Mesenchymal stem cell (in vitro differentiated cells and primary cell): ENCODE measurements at regions not wholly inside any gene's neighbourhood (a gene's known extent, or its start where the extent isn't known, plus 50 kb on each side); places are given as distances from the start of the nearest gene placed in this dataset.
"Not testable (repeated sequence)": the region's sequence is repeated elsewhere in the genome, so short reads cannot be mapped to it uniquely, and the experiment has no call there.

Experiments used
- DNase-seq: peaks from one replicate; pipeline ENCODE4 v3.0.0-alpha.2; 2013
- H2AFZ ChIP-seq: one replicate; pipeline ENCODE4 v1.6.1; 2013; ENCODE audit warnings: low read depth, mild to moderate bottlenecking, control low read depth, inconsistent platforms, low read length, moderate library complexity
- H2AK5ac ChIP-seq: 2 replicates; pipeline ENCODE4 v1.6.1; 2013; ENCODE audit warnings: low read length, moderate library complexity, mild to moderate bottlenecking, inconsistent platforms; ENCODE audit not compliant: severe bottlenecking
- H2BK120ac ChIP-seq: one replicate; pipeline ENCODE4 v1.6.1; 2013; ENCODE audit warnings: low read depth, mild to moderate bottlenecking, inconsistent platforms, low read length, moderate library complexity
- H2BK12ac ChIP-seq, 2 experiments: one replicate each; pipeline ENCODE4 v1.6.1; 2013; ENCODE audit warnings: inconsistent platforms in 2 of 2, low read length in 2 of 2, mild to moderate bottlenecking in 2 of 2, moderate library complexity in 2 of 2, control low read depth in 1 of 2
- H2BK15ac ChIP-seq: one replicate; pipeline ENCODE4 v1.6.1; 2013; ENCODE audit warnings: mild to moderate bottlenecking, low read depth, inconsistent platforms; ENCODE audit not compliant: poor library complexity, severe bottlenecking
- H2BK5ac ChIP-seq: 2 replicates; pipeline ENCODE4 v1.6.1; 2013; ENCODE audit warnings: low read depth, mild to moderate bottlenecking, low read length, control low read depth, inconsistent platforms; ENCODE audit not compliant: poor library complexity, severe bottlenecking
- H3K14ac ChIP-seq, 2 experiments: one replicate each; pipeline ENCODE4 v1.6.1; 2013; ENCODE audit warnings: inconsistent platforms in 2 of 2, low read length in 2 of 2, control low read depth in 1 of 2, mild to moderate bottlenecking in 1 of 2, moderate library complexity in 1 of 2
- H3K18ac ChIP-seq, 2 experiments: one replicate each; pipeline ENCODE4 v1.6.1; 2013; ENCODE audit warnings: inconsistent platforms in 2 of 2, low read length in 2 of 2, control low read depth in 1 of 2, low read depth in 1 of 2, mild to moderate bottlenecking in 1 of 2
- H3K23ac ChIP-seq, 2 experiments: one replicate each; pipeline ENCODE4 v1.6.1; 2013; ENCODE audit warnings: inconsistent platforms in 2 of 2, low read length in 2 of 2, mild to moderate bottlenecking in 2 of 2, moderate library complexity in 2 of 2, control low read depth in 1 of 2
- H3K27ac ChIP-seq: 2 replicates; pipeline ENCODE4 v1.5.1; 2013; ENCODE audit warnings: mild to moderate bottlenecking, moderate library complexity, low read length, control low read depth, inconsistent platforms; ENCODE audit not compliant: poor library complexity, severe bottlenecking
- H3K27me3 ChIP-seq, 2 experiments: 2 replicates each; pipeline versions ENCODE4 v1.6.1 to v1.7.0; 2013; ENCODE audit warnings: low read length in 2 of 2, mild to moderate bottlenecking in 2 of 2, moderate library complexity in 2 of 2, control low read depth in 1 of 2, inconsistent platforms in 1 of 2; ENCODE audit not compliant: control insufficient read depth in 1 of 2, insufficient read depth in 1 of 2
- H3K36me3 ChIP-seq, 2 experiments: 2 replicates each; pipeline versions ENCODE4 v1.6.1 to v1.7.0; 2013; ENCODE audit warnings: low read length in 2 of 2, control low read depth in 1 of 2, inconsistent platforms in 1 of 2, low read depth in 1 of 2, mild to moderate bottlenecking in 1 of 2; ENCODE audit not compliant: insufficient read depth in 2 of 2, control insufficient read depth in 1 of 2
- H3K4ac ChIP-seq, 2 experiments: one replicate each; pipeline ENCODE4 v1.6.1; 2013; ENCODE audit warnings: inconsistent platforms in 2 of 2, low read length in 2 of 2, mild to moderate bottlenecking in 2 of 2, moderate library complexity in 2 of 2, control low read depth in 1 of 2, low read depth in 1 of 2
- H3K4me1 ChIP-seq: 2 replicates; pipeline ENCODE4 v1.6.1; 2013; ENCODE audit warnings: low read depth, low read length, control low read depth; ENCODE audit not compliant: control insufficient read depth, insufficient read depth
- H3K4me2 ChIP-seq: 2 replicates; pipeline ENCODE4 v1.6.1; 2013; ENCODE audit warnings: low read length, mild to moderate bottlenecking, inconsistent platforms; ENCODE audit not compliant: poor library complexity, severe bottlenecking
- H3K4me3 ChIP-seq, 2 experiments: 2 replicates each; pipeline versions ENCODE4 v1.5.1 to v1.7.0; 2013; ENCODE audit warnings: low read length in 2 of 2, mild to moderate bottlenecking in 2 of 2, control low read depth in 1 of 2, low read depth in 1 of 2; ENCODE audit not compliant: insufficient read depth in 1 of 2
- H3K79me1 ChIP-seq: replicated peaks from 2 replicates; pipeline ENCODE4 v1.6.1; 2013; ENCODE audit warnings: mild to moderate bottlenecking, control low read depth, low read length, inconsistent platforms; ENCODE audit not compliant: poor library complexity, severe bottlenecking
- H3K9ac ChIP-seq: 2 replicates; pipeline ENCODE4 v1.7.0; 2013; ENCODE audit warnings: mild to moderate bottlenecking, low read length, moderate library complexity
- H3K9me3 ChIP-seq: 2 replicates; pipeline ENCODE4 v1.7.0; 2013; ENCODE audit warnings: mild to moderate bottlenecking, low read length; ENCODE audit not compliant: control insufficient read depth
- H4K8ac ChIP-seq: one replicate; pipeline ENCODE4 v1.6.1; 2013; ENCODE audit warnings: inconsistent platforms, mild to moderate bottlenecking, low read length, moderate library complexity
- H4K91ac ChIP-seq: one replicate; pipeline ENCODE4 v1.6.1; 2013; ENCODE audit warnings: mild to moderate bottlenecking, low read length, inconsistent platforms
- WGBS: methylation state at CpG from one replicate; pipeline ENCODE4 v1.1.7; 2013; ENCODE audit warnings: mixed read lengths; 5-methylcytosine and 5-hydroxymethylcytosine counted together

GRCh38 chr9:67331634-67332033, 339.3 kb upstream of the SPATA31A3 start:
- not testable (repeated sequence) for DNase-seq, H3K36me3 ChIP-seq, H3K9me3 ChIP-seq, H3K23ac ChIP-seq, H3K27me3 ChIP-seq, H3K4me3 ChIP-seq, H4K91ac ChIP-seq, H2BK120ac ChIP-seq, H3K9ac ChIP-seq, H3K4ac ChIP-seq, H2BK5ac ChIP-seq, H2AFZ ChIP-seq, H3K79me1 ChIP-seq, H3K18ac ChIP-seq, H4K8ac ChIP-seq, H2BK15ac ChIP-seq, H3K27ac ChIP-seq, H3K4me2 ChIP-seq, H3K14ac ChIP-seq, H3K4me1 ChIP-seq, H2BK12ac ChIP-seq, H2AK5ac ChIP-seq
- WGBS, result no CpG with 5 or more reads among the region's 2 CpGs

- not testable (repeated sequence) for H3K14ac ChIP-seq, H2AK5ac ChIP-seq, H3K4me2 ChIP-seq, H3K4ac ChIP-seq, H3K9ac ChIP-seq, H4K91ac ChIP-seq, H2BK5ac ChIP-seq, H3K4me3 ChIP-seq, H2BK15ac ChIP-seq, H3K18ac ChIP-seq, H3K79me1 ChIP-seq, H2AFZ ChIP-seq, H3K36me3 ChIP-seq, H3K9me3 ChIP-seq, H3K23ac ChIP-seq, H2BK120ac ChIP-seq, H3K27me3 ChIP-seq, H3K27ac ChIP-seq, DNase-seq, H3K4me1 ChIP-seq, H2BK12ac ChIP-seq, H4K8ac ChIP-seq
- no CpG with 5 or more reads among the region's 2 CpGs for WGBS
These were observed 321.1 kb upstream of the SPATA31A3 start for GRCh38 chr9:67313409-67313808.

- H3K4me3 ChIP-seq, H2BK15ac ChIP-seq, H3K4ac ChIP-seq, H3K79me1 ChIP-seq, H3K27ac ChIP-seq, H3K36me3 ChIP-seq, H4K91ac ChIP-seq, H2BK5ac ChIP-seq, H2AFZ ChIP-seq, H3K27me3 ChIP-seq, H3K4me1 ChIP-seq, DNase-seq, H3K23ac ChIP-seq, H3K14ac ChIP-seq, H4K8ac ChIP-seq, H3K9me3 ChIP-seq, H3K18ac ChIP-seq, H2BK12ac ChIP-seq, H3K9ac ChIP-seq, H3K4me2 ChIP-seq, H2BK120ac ChIP-seq, H2AK5ac ChIP-seq: not testable (repeated sequence)
- WGBS, result no CpG with 5 or more reads among the region's 5 CpGs
These were observed 320.2 kb upstream of the SPATA31A3 start for GRCh38 chr9:67312504-67312903.

GRCh38 chr9:67307109-67307508, 314.8 kb upstream of the SPATA31A3 start:
- not testable (repeated sequence) for H3K9ac ChIP-seq, H2BK120ac ChIP-seq, H2AFZ ChIP-seq, H4K8ac ChIP-seq, H2BK5ac ChIP-seq, H3K79me1 ChIP-seq, H3K9me3 ChIP-seq, H3K23ac ChIP-seq, H2BK12ac ChIP-seq, H3K36me3 ChIP-seq, DNase-seq, H3K4me1 ChIP-seq, H3K27me3 ChIP-seq, H3K4ac ChIP-seq, H2AK5ac ChIP-seq, H4K91ac ChIP-seq, H3K27ac ChIP-seq, H3K4me3 ChIP-seq, H3K4me2 ChIP-seq, H2BK15ac ChIP-seq, H3K18ac ChIP-seq, H3K14ac ChIP-seq
- no CpG with 5 or more reads among the region's 8 CpGs for WGBS
